NOMO-1 treated with dmso at 0.1 percent for 144 hours (cell line): ENCODE measurements at regions not wholly inside any gene's neighbourhood (a gene's known extent, or its start where the extent isn't known, plus 50 kb on each side); places are given as distances from the start of the nearest gene placed in this dataset.

ENCODE experiments used
- DNase-seq: peaks from one replicate; lab custom pipeline; 2025; ENCODE audit not compliant: unreplicated experiment; lab: John Stamatoyannopoulos, UW

DNA sequence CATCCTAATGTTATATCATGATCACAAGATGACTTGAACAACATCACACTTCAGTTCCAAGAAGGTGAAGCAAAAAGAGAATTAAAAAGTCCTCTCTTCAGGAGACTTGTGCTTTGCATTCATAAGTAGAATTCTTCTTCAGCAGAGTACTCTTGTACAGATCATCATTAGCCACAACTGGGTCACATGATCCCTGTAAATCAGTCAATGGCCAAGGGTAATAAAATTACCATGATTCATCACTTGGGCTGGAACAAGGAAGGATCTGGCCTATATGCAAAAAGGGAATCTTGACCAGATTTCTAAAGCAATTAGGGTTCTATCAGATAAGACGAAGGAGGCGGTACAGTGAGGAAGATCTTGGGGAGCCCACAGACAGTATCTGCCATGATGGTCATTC is 458.0 kb upstream of the DEPDC1 start:
- no peak for DNase-seq

DNA sequence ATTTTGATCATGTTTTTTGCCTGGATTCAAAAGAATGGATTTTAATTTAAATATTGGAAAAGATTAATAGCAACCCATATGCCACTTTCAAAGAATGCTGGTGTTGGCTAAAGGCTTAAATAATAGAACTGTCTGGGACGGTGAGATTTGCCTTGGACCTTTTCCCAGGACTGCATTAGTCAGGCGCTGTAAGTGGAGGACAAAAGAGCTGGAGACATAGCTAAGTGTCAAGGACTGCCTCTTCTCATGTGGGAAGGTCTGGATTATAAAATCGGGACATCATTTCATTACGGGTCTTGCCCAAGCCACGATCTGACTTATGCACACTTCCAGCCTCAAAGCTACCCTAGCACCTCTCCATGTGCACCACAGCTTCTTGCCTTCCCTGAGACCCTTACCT is 458.5 kb upstream of the DEPDC1 start:
- DNase-seq, result no peak

DNA sequence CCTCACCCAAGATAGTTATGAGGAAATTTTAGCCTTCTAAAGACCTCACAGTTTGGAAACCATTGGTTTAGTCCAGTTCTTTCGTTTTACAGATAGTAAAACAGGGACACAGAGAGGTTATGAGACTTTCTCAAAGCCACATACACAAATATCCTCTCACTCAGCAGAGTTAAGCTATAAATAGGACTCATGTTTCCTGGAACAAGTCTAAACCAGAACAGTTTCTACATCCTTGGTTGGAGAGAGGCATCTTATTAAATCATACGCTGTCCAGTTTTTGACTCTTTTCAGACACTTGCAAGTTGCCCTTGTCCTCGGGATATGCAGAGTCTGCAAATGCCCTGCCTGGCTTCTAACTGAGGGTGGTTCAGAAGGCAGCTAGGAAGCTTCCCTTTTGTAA is 462.1 kb upstream of the DEPDC1 start:
- DNase-seq, result no peak

DNA sequence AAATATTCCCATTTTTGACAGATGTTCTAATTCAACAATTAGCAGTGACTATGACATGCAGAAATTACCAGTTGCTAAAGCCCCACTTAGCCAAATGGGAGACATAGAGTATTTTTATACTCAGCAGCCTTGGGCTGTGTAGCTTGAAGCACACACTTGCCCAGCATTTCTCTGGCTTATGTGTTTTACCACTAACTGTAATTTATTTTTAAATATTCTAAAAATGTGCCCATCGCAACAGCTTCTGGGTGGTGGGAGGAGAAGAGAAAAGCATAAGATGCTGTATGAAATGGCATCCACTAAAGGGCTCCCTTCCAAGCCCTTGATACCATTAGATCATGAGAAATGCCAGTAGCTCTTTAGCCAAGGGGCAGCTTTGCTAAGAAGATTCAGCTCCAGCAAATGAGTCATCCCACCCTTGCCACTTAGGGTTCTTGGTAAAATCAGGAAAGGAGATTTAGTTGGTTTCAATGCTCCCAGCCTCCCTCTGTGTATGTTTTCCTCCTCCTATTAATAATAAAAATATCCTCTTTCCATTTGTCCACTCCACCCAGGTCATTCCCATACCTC is 462.7 kb upstream of the DEPDC1 start:
- DNase-seq, result no peak

DNA sequence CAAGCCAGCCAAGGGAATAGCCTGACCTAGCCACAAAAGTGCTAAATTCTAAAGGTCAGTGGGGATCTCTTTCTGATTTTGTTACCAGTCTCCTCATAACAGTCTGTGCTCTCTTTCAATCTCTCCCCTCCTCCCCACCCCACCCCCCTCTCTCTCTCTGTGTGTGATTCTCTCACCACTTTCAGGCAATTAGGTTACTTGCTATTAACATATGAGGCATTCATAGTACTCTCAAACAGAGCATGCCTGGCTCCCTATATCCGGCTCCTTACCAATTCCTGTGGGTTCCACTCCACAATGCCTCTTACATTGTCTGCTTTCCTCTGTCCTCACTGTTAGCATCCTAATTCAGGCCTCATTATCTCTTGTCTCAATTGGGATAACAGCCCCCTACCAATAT is 464.3 kb upstream of the DEPDC1 start:
- no peak for DNase-seq

DNA sequence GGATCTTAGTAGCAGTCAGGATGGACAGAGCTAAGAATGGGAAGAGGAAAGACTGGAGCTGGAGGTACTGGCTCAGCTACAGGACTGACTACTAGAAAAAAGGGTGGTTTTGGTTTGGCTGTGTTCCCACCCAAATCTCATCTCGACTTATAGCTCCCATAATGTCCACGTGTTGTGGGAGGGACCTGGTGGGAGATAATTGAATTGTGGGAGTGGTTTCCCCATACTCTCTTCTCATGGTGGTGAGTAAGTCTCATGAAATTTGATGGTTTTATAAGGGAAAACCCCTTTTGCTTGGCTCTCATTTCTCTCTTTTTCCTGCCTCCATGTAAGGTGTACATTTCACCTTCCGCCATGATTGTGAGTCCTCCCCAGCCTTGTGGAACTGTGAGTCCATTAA is 466.5 kb upstream of the DEPDC1 start:
- DNase-seq, result no peak

DNA sequence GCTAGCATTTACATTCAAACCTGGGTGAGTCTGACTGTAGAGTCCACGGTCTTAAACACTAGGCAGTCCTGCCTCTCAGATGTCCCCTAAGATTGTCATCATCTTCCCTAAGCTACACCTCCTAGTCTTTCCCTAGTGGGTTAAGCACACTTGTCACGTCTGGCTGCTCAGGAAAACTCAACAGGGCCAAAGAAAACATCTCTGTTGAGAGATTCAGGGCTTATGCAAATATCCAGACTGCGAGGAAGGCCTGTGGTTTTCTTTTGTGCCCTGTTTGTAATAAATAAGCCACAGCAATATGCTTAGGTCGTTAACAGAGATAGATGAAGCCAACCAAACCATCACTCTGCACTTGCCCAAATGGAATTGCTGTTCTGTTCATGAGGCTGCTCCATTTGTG is 472.6 kb upstream of the DEPDC1 start:
- no peak for DNase-seq

DNA sequence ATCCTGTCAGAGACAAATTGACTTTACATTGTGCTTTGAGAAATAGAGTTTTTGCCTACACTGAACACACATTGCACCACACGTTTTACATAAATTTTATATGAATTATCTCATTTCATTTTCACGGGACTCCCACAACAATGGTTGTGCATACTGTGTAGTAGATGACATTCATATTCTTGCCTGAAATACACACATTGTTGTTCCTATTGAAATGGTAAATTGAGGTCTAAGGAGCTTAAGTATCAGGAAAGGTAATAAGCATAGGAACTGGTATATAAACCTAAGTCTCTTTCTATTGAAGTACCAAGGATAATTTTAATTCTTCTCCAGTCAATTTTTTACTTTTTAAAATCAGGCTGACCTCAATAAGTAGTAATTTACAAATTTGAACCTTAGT is 473.7 kb upstream of the DEPDC1 start:
- DNase-seq, result no peak

DNA sequence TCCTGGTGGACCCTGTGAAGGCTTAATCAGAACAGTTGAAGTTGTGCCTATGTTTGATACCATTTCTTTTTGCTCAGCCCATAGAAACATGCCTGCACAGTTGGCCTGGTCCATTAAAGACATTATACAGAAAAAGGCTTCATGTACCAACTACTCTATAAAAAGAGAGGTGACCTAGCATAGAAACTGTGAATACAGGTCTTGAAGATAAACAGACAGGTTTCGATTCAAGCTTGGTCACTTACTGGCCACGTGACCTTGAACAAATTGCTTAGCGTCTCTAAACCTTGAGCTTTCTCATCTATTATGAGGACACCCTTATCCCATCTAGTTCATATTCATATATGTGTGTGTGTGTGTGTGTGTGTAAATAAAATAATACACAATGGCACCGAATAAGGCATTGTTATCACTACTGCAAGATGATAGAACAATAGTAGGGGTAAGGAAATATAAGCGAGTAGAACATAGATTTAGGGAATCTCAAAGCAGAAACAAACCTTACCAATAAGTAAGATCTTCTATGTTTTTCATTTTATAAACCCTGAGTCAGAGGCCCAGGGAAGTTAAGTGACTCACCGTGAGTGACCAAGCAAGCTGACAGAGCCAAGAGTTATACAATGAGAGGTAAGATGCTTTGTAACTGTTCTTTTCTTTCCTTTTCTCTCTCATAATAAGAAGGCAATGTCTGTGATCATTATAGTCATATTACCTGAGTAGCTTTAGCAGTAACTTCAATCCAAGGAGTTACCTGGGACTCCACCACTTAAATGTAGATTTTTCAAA is 476.8 kb upstream of the DEPDC1 start:
- no peak for DNase-seq

DNA sequence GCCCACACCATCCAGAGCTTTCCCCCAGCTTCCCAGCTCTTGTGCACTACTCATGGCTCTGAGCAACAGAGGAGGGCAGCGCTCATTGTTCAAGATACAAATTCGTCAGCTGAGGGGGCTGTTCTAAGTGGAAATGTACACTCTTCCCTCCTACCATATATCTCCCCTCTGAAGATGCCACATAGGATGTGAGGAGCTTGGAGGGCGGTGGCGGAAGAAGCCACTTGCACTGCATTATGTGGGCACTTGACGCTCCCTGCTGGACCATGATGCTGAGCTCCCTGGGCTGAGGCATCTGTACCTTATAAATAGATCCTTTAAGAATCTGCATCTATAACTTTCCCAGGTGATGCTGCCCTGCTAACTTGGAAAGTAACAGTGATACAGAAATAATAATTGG is 477.6 kb upstream of the DEPDC1 start:
- DNase-seq, result no peak

DNA sequence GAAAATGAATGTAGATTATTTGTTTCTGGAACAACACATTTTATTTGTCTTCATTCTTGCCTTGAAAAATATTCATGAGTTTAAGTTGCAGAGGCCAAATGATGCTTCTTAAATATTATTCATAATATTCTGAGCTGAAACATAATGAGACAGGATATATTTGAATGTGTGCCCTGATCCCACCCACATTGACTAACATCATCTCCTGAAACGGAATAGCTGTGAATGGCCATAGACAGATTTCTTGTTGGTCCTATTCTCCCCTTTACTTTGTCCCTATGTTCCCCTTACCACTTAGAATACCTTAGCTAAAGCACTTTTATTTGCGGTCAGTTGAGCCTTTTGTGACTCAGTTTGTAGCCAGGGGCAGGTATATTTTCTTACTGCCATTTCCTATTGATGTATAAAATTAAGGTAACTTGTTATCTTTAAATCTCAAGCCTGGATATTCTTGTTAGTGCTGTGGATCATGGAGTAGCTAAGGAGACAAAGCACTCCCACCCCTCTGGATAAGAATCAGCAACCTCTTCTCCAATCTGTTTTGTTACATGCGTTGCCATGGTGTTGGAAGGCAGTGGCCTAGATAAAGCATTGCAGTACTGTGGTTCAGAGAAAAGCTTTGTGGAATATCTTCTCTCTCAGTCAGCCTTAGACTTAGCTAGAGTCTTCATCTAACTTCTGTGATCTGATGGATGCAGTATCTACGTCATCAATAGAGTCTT is 478.5 kb upstream of the DEPDC1 start:
- DNase-seq, result no peak

DNA sequence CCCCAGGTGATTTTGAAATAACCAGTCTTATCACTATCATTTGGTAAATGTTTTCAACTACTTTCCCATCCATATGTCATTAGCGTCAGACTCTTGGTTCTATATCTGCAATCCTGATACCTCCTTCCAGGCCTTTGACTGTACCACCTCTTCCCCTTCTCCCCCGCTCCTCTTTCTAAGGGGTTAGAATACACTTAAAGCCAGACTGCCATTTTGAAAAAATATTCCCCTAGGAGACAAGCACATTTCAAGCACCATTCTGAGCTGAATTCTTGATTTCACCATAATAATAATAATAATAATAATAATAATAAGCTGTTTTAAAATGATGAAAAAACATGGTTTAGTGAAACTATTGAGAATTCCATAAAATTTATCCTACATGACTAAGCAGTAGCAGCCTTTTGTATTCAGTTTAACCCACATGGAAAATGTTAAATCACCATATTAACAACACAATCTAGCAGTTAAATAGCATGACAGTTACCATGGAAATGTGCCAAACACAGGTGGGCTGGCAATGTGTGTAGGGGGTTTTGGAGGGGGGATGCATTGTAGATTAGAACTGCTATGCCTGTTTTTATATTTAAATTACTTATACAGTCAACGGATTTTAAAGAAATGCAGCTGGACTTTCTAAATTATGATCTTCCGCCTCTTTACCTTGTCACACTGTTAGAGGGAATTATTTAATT is 480.2 kb upstream of the DEPDC1 start:
- no peak for DNase-seq

DNA sequence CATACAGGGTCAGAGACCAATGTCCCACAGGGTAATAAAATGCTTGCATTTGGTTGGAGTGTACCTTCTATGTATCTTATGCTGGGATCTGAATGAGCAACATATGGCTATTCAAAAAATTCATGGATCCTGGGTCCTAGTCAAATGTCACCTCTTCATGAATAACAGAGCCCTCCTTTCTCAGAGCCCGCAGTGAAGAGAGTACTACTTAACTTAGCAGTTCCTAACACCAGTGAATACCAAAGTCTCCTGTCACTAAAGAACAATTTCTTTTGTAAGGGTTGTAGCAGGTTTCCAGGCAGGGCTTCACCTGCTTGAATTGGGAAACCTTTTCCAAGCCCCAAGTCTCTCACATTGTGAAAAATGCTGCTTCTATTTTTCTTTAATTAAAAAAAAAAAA is 483.0 kb upstream of the DEPDC1 start:
- no peak for DNase-seq

DNA sequence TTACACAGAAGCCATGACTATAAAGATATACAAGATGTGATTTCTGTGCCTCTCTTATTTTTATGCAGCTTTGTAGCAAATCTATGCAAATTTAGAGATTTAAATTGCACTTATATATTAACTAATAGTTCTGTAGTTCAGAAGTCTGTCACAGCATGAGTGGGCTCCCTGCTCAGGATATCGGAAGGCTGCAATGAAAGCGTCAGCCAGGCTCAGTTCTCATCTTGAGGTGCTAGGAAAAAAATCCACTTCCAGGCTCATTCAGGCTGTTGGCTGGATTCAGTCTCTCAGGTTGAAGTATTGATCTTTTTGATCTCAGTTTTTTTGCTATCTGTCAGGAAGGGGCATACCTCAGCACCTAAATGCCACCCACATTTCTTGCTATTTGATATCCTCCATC is 487.4 kb upstream of the DEPDC1 start:
- DNase-seq, result no peak

DNA sequence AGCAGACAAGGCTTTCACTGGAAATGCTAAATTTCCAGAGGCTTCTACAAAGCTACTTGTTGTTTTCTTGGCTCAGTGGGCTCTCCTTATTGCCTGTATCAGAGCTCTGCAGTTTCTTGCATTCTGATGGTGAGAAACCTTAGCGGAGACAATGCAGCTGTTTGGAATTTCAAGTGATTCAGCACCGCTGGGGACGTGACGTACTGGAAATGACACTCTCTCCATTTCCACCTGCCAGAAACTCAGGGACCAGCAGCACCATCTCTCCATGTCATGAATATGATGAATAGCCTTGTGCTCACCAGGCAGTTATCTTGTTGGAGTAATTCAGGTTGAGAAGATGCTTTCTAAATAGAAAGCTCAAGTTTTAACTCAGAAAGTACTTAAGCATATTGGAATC is 497.2 kb upstream of the DEPDC1 start:
- DNase-seq, result no peak

DNA sequence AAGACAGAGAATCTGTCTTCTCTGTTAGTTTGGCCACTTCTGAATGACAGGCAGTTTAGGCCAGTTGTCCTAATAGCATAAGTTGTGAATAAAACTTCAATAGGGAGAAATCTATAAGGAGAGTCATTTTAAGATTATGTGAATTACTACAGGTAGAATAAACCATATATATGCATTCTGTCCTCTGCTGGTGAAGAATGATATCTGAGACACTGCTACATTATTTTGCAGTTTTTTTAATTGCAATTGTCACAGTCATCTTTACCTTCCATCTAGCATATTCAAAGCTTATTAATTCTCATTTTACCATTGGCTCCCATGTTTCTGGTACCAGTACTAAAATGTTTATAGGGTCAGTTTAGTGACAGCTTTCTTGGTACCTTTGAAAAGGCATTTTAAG is 519.6 kb upstream of the DEPDC1 start:
- no peak for DNase-seq

DNA sequence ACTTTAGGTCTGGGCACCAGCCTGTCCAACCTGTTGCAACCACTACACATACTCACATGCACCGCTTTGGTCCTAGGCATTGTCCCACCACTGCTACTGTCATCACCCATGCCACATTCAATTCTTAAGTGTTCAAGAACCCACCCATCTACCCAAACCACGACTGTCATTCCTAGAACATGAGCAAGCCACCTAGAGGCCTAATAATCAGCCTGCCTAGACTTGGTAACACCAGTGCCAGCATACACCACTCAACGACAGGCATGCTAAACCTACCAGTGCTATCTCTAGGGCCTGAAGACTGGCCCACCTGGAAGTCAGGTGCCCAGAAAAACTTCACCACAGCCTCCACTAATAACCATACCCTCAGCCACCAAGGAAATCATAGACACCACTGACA is 532.8 kb upstream of the DEPDC1 start:
- DNase-seq, result no peak

DNA sequence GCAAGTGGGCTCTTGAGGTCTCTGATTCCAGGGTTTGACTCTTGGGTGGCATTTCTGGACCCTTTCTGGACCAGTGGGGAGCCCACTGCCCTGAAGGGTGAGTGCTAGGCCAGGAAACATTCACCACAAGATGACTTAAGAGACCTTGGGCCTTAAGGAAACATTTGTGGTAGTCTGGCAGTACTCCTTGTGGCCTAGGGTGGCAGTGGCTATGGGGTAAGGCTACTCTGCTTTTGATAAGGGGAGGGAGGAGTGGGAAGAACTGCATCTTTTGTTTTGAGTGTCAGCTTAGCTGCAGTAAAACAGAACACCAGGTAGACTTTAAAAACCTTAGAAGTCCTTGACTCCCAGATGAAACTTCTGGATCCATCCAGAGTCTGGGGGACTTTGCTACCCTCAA is 529.3 kb upstream of the LRRC7 start:
- no peak for DNase-seq

DNA sequence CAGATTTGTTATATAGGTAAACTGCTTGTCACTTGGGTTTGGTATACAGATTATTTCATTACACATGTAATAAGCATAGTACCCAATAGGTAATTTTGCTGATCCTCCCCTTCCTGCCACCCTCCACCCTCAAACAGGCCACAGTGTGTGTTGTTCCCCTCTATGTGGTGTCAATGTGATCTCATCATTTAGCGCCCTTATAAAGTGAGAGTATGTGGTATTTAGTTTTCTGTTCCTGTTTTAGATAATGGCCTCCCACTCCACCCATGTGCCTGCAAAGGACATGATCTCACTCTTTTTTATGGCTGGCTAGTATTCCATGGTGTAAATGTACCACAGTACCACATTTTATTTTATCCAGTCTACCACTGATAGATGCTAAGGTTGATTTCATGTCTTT is 522.1 kb upstream of the LRRC7 start:
- no peak for DNase-seq

DNA sequence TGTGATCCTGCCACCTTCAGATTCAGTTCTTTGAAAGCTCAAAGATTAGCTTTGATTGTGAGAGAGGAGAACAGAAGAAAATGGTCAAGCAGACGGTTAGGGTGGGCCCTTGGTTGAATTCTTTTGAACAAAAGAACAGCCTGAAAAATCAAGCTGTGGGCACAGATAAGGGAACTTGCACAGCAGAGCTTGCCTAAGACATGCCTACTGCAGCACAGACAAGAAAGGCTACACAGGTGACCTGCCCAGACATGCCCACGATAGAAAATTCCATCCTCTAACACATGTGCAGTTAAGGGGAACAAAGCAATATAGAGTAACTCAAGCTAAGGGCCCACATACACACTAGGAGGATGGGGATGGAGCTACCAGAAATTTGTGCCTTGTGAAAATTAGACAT is 512.5 kb upstream of the LRRC7 start:
- no peak for DNase-seq

DNA sequence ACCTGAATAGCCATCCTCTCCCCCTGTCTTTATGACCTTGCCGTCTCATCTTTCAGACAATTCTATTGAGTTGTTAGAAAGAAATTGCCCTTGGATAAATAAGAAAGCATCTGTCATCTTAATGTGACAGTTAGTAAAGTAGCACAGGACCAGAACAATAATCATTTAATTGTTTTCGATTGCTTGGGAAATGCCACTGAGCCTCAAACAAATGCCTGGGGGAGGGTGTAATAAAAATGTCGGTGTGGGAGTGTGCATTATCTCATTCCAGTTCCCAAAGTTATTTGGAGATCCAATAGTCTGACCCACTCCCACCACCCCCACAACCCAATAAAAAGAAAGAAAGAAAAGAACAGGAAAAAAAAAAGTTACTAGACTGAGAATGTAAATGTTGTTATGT is 509.3 kb upstream of the LRRC7 start:
- DNase-seq, result no peak
